GM19238 (cell line): ENCODE measurements at regions not wholly inside any gene's neighbourhood (a gene's known extent, or its start where the extent isn't known, plus 50 kb on each side); places are given as distances from the start of the nearest gene placed in this dataset.

Experiments
- DNase-seq: peaks from one replicate; pipeline ENCODE4 v3.0.0; 2011; ENCODE audit warnings: low spot score; ENCODE audit not compliant: insufficient read length

- DNase-seq = no peak
These were observed 63.5 kb upstream of the WDR1 start for GRCh38 chr4:10179957-10180602.

GRCh38 chr4:10178763-10179162 is 62.2 kb upstream of the WDR1 start:
- no peak for DNase-seq

- DNase-seq = no peak
These were observed 59.0 kb upstream of the WDR1 start for GRCh38 chr4:10175626-10176025.

GRCh38 chr4:10173754-10174749 is 57.5 kb upstream of the WDR1 start:
- DNase-seq = no peak

- DNase-seq = no peak
These were observed 56.6 kb upstream of the WDR1 start for GRCh38 chr4:10173037-10173753.

GRCh38 chr4:10172278-10172921 is 55.8 kb upstream of the WDR1 start:
- no peak for DNase-seq

- DNase-seq = no peak
These were observed 54.5 kb upstream of the WDR1 start for GRCh38 chr4:10171055-10171454.

GRCh38 chr4:10169839-10170387 is 53.3 kb upstream of the WDR1 start:
- no peak for DNase-seq

- no peak for DNase-seq
These were observed 51.6 kb upstream of the WDR1 start for GRCh38 chr4:10168151-10168550.

- no peak for DNase-seq
These were observed 50.6 kb upstream of the WDR1 start for GRCh38 chr4:10167201-10167600.
